ENCODE measurements at regions not wholly inside any gene's neighbourhood (a gene's known extent, or its start where the extent isn't known, plus 50 kb on each side); places are given as distances from the start of the nearest gene placed in this dataset.
"Not testable (repeated sequence)": the region's sequence is repeated elsewhere in the genome, so short reads cannot be mapped to it uniquely, and the experiment has no call there.

DNA sequence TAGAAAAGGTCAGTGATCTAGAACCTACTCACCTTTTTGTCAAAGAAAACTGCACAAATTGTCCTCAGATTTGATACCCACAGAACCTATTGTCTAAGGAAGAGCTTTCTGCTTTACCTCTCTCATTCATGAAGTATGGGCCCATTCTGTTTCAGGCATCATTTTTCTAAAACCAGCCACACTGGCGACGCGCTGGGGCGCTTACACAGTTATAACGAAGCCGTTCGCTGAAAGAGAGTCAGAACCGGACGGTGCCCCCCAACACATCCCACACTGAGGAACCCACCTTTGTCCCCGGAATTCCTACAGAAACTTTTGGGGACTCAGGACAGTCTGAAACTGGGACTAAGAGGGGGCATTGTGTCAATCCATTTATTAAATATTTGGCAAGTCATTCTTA lies 206.3 kb upstream of the HAAO start:
- Histone ChIP-seq H3K4me3 (no peak overlapping the region), H3K27ac (no peak overlapping the region), H3K4me1 (no peaks in the 10 kb centered on the region), H3K9me3 (replicated peaks) (peaks cover 6% of the 10 kb centered on the region), H3K36me3 (no peaks in the 10 kb centered on the region), H3K27me3 (peaks cover 2% of the 10 kb centered on the region; the same call in 1 of the 2 replicates)
- no peak for DNase-seq

DNA sequence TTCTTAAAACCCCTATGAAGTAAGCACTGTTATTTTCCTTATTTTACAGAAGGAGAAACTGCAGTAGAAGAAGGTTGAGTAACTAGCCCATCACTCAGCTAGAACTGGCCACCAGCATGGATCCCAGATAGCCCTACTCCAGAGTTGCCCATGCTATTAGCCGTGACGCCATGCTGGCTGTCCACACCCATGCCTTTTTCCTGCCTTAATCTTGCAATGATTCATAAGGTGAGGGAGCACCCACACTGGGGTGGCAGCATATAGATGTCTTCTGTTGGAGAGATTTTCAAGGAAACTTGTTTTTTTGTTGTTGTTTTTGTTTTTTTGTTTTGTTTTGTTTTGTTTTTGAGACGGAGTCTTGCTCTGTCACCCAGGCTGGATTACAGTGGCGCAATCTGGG lies 204.1 kb upstream of the HAAO start:
- no peaks in the 10 kb centered on the region for H3K36me3 ChIP-seq
- no peak overlapping the region for H3K27ac ChIP-seq
- DNase-seq = no peak
- H3K4me3 ChIP-seq = no peak overlapping the region
- H3K4me1 ChIP-seq = no peaks in the 10 kb centered on the region
- H3K9me3 ChIP-seq (replicated peaks) = peaks cover 9% of the 10 kb centered on the region
- H3K27me3 ChIP-seq = no peaks in the 10 kb centered on the region

DNA sequence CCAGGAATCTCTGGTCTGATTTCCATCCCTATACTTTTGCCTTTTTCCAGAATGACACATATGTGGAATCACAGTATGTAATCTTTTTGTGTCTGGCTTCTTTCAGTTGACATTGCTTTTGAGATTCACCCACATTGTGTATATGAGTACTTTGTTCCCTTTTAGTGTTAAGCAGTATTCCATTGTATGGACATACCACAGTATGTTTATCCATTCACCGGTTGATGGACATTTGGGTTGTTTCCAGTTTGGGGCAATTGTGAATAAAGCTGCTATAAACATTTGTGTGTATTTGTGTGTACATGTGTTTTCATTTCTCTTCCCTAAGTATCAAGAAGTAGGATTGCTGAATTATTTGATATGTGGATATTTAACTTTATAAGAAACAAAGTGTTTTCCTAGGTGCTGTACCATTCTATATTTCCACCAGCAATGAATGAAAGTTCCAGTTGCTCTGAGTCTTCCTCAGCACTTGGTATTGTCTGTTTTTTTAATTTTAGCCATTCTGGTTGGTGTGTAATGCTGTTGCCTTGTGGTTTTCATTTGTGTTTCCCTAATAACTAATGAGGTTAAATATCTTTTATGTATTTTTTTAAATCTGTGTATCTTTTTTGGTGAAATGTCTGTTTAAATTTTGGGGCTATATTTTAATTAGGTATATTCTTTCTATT lies 203.5 kb upstream of the HAAO start:
- Histone ChIP-seq H3K4me3 (no peak overlapping the region), H3K27me3 (no peaks in the 10 kb centered on the region), H3K36me3 (no peaks in the 10 kb centered on the region), H3K27ac (no peak overlapping the region), H3K9me3 (replicated peaks) (peaks cover 9% of the 10 kb centered on the region), H3K4me1 (no peaks in the 10 kb centered on the region)
- DNase-seq = no peak

DNA sequence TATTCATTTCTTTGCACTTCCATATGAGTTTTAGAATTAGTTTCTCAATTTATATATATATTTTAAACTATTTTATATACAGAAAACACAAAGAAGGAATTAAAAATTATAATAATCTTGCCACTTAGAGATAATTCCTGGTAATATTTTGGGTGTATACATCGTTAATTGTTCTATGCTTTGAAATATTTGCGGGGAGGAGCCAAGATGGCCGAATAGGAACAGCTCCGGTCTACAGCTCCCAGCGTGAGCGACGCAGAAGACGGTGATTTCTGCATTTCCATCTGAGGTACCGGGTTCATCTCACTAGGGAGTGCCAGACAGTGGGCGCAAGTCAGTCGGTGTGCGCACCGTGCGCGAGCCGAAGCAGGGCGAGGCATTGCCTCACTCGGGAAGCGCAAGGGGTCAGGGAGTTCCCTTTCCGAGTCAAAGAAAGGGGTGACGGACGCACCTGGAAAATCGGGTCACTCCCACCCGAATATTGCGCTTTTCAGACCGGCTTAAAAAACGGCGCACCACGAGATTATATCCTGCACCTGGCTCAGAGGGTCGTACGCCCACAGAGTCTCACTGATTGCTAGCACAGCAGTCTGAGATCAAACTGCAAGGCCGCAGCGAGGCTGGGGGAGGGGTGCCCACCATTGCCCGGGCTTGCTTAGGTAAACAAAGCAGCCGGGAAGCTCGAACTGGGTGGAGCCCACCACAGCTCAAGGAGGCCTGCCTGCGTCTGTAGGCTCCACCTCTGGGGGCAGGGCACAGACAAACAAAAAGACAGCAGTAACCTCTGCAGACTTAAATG lies 197.1 kb upstream of the HAAO start:
- DNase-seq; H3K27me3 ChIP-seq; H3K27ac ChIP-seq; H3K4me3 ChIP-seq; H3K9me3 ChIP-seq (replicated peaks); H3K36me3 ChIP-seq; H3K4me1 ChIP-seq: not testable (repeated sequence)

DNA sequence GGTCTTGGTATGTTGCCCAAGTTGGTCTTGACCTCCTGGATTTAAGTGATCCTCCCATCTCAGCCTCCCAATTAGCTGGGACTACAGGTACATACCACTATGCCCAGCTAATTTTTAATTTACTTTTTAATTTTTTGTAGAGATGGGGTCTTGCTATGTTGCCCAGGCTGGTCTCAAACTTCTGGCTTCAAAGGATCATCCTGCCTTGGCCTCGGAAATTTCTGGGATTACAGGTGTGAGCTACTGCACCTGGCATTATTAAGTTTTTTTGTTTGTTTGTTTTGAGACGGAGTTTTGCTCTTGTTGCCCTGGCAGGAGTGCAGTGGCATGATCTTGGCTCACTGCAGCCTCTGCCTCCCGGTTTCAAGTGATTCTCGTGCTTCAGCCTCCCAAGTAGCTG lies 195.7 kb upstream of the HAAO start:
- not testable (repeated sequence) for H3K27ac ChIP-seq; DNase-seq; H3K36me3 ChIP-seq; H3K4me3 ChIP-seq; H3K9me3 ChIP-seq (replicated peaks); H3K4me1 ChIP-seq; H3K27me3 ChIP-seq

DNA sequence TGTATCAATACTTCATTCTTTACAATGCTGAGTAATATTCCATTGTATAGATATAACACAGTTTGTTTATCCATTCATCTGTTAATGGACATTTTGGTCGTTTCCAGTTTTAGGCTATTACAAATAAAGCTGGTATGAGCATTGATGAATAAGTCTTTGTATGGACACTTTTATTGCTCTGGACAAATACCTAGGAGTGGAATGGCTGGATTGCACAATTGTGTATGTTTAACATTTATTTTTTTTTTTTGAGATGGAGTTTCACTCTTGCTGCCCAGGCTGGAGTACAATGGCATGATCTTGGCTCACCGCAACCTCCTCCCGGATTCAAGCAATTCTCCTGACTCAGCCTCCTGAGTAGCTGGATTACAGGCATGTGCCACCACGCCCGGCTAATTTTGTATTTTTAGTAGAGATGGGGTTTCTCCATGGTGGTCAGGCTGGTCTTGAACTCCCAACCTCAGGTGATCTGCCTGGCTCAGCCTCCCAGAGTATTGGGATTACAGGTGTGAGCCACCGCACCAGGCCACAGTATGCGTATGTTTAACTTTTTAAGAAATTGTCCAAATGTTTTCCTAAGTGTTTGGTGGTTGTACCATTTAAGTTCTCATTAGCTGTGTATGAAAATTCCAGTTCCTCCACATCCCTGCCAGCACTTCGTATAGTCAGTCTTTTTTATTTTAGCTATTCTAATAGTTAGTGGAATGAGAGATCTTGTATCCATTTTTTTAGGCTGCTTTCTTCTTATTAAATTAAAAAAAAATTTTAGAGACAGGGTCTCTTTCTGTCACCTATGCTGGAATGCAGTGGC lies 194.9 kb upstream of the HAAO start:
- Histone ChIP-seq H3K27ac (no peak overlapping the region), H3K36me3 (no peaks in the 10 kb centered on the region), H3K27me3 (no peaks in the 10 kb centered on the region), H3K4me3 (no peak overlapping the region), H3K9me3 (replicated peaks) (0 out of 2 replicates have a peak, but pooled peaks cover 7% of the 10 kb centered on the region), H3K4me1 (no peaks in the 10 kb centered on the region)
- no peak for DNase-seq

DNA sequence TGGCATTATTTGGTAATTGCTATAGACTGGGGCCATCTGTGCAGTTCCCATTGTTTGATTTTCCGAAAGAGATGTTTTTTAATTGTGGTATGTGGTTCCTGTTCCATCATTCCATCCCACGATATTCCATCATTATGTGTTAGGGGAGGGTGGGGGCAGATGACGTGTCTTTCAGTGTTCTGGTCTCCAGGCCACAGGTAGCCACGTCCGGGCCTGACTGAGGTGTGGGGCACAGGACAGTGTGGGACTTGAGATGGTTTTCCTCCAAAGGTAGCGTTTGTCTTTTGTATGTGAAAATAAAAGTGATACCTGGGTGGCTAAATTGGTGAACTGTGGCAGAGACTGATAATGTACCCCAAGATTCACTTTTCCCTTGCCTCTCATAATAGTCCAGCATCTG lies 192.2 kb upstream of the HAAO start:
- H3K27me3 ChIP-seq = no peaks in the 10 kb centered on the region
- H3K4me3 ChIP-seq = no peak overlapping the region
- H3K27ac ChIP-seq = no peak overlapping the region
- DNase-seq = no peak
- H3K9me3 ChIP-seq (replicated peaks) = no peaks in the 10 kb centered on the region
- no peaks in the 10 kb centered on the region for H3K4me1 ChIP-seq
- no peaks in the 10 kb centered on the region for H3K36me3 ChIP-seq

DNA sequence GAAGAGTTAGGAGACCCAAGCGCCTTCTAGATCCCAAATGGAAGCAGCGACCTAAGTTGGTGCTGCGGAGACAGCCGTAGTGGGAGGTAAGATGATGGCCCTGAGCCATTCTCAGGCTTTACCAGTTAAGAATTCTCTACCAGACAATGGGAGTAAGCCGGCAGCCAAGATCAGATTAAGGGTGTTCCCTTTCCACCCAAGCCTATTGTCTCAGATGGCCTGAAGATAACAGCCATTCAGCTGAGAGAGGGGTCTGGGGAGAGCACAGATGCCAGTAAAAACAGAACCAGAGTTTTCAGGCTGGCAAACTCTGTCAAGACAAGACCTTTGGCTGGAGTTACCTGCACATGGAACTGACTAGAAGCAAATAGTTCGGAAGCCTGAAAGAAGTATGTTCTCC lies 191.7 kb upstream of the HAAO start:
- H3K27ac ChIP-seq = no peak overlapping the region
- DNase-seq = no peak
- H3K4me3 ChIP-seq = no peak overlapping the region
- H3K9me3 ChIP-seq (replicated peaks) = no peaks in the 10 kb centered on the region
- no peaks in the 10 kb centered on the region for H3K36me3 ChIP-seq
- H3K27me3 ChIP-seq = no peaks in the 10 kb centered on the region
- H3K4me1 ChIP-seq = no peaks in the 10 kb centered on the region

DNA sequence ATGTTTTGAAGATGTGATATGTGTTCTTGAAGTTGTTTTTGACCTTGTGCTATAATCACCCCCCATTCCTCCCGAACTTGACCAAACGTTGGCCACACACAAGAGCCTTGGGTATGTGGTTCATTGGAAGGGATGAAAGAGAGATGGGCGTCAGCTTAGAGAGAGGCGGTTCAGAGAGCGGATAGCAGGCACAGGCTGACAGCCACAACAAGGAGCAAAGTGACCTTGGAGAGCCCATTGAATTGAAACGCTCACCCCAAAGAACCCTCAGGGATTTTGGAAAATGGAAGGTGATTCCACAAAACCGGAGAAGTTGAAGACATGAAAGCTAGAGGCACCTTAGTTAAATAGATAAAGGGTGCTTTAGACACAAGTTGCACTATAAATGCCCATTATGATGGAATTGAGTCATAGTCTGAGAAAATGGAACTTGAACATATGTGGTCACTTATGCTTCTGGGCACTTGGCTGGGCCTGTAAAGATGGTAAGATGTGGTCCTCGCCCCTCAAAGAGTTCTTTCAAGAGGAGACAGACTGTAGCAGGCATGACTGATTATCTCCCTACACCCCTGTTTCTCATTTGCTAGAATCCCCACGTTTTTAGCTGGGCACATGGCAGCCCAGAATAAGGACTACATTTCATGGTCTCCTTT lies 188.5 kb upstream of the HAAO start:
- DNase-seq = no peak
- no peak overlapping the region for H3K27ac ChIP-seq

DNA sequence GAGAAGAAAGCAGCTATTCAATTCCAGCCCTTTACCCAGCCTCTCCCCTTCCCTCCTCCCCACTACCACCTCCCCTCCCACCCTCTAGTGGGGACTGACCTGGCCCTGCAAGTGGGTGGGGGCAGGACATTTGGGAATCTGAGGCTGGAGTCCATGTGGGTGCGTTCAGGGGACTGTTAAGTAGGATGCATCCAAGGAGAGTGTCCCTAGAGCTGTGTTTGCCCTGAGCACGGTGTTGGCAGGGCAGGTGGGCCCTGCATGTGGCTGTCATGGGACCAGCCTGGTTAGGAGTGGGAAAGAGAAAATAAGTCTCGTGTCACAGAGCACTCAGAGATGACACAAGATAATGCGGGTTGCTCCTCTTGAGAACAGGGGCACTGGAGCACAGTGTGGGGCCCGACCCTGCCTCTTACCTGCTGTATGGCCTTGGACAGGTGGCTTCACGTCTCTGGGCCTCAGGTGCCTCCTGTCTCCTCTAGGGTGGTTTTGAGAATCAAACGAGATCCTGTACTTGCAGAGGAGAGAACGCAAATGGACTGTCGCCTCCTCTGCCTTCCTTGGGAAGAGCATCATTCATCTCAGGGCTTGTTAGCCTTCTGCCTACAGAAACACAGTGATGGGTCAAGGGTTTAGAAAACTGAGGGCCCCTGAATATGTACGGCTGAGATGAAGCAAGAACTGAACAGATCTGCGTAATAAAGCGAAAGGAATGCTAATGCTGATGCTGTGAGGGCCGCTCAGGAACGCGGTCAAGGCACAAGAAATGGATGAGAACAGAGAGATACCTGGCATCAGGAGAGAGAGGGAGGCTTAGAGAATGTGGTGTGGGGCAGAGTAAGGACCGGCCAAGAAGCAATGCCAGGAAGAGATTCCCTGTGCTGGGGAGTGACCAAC lies 187.7 kb upstream of the HAAO start:
- DNase-seq = no peak
- Histone ChIP-seq H3K27ac (no peak overlapping the region), H3K36me3 (no peaks in the 10 kb centered on the region), H3K4me1 (no peaks in the 10 kb centered on the region), H3K27me3 (no peaks in the 10 kb centered on the region; the same call in 1 of the 2 replicates), H3K4me3 (no peak overlapping the region), H3K9me3 (replicated peaks) (no peaks in the 10 kb centered on the region)

More for the DNA sequence above, 188.5 kb upstream of the HAAO start:
- no peak overlapping the region for H3K4me3 ChIP-seq
- no peaks in the 10 kb centered on the region; the same call in 1 of the 2 replicates for H3K27me3 ChIP-seq
- no peaks in the 10 kb centered on the region for H3K9me3 ChIP-seq (replicated peaks)
- no peaks in the 10 kb centered on the region for H3K36me3 ChIP-seq
- H3K4me1 ChIP-seq = no peaks in the 10 kb centered on the region

DNA sequence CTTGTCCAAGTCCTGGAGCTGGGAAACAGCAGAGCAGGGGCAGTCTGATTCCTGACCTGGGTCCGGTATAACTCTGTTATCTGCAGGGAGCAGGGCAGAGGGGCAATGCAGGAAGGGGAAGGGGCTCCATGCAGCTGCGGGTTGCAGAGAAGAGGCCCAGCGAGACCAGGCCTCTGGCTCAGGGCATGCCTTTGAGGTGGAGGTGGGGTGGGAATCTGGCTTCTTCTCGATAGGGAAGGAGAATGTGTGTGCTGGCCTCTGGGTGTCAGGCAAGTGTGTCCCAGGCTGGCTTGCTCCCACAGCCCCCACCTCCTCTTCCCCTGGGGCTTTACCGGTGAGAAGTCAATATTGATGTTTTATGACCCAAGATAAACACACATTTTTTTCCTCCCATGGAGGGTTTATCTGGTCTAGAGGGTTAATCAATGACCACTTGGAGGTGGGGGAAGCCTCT lies 187.1 kb upstream of the HAAO start:
- Histone ChIP-seq H3K27me3 (no peaks in the 10 kb centered on the region; the same call in 1 of the 2 replicates), H3K36me3 (no peaks in the 10 kb centered on the region), H3K4me3 (no peak overlapping the region), H3K4me1 (peaks cover 5% of the 10 kb centered on the region; the same call in 1 of the 2 replicates), H3K9me3 (replicated peaks) (no peaks in the 10 kb centered on the region), H3K27ac (no peak overlapping the region)
- DNase-seq = no peak

DNA sequence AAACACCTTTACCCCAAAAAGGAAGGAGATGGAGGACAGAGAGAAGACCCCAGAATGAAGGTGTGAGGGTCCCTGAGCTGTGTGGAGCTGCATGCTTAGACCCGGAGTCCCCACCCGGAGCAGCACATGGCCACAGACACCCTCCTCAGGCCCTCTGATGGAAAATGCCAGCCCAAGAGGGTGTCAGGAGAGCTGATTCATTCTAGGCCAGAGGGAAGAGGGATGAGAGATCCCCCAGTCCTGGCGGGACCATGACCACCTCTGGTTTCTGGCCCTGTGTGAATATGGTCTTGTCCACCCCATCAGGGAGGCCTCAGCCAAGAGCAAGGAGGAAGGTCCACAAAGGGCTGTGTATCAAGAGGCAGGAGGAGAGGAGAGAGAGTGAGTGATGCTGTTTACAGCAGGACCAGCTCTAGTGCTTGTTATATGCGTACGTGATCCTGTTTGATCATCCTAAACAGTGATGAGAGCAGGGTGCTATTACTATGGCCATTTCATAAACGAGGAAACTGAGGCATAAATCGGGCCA lies 186.6 kb upstream of the HAAO start:
- no peak overlapping the region for H3K4me3 ChIP-seq
- no peak for DNase-seq
- peaks cover 9% of the 10 kb centered on the region; the same call in 1 of the 2 replicates for H3K4me1 ChIP-seq
- H3K27me3 ChIP-seq = no peaks in the 10 kb centered on the region; the same call in 1 of the 2 replicates
- no peaks in the 10 kb centered on the region for H3K9me3 ChIP-seq (replicated peaks)
- no peaks in the 10 kb centered on the region for H3K36me3 ChIP-seq
- no peak overlapping the region for H3K27ac ChIP-seq

DNA sequence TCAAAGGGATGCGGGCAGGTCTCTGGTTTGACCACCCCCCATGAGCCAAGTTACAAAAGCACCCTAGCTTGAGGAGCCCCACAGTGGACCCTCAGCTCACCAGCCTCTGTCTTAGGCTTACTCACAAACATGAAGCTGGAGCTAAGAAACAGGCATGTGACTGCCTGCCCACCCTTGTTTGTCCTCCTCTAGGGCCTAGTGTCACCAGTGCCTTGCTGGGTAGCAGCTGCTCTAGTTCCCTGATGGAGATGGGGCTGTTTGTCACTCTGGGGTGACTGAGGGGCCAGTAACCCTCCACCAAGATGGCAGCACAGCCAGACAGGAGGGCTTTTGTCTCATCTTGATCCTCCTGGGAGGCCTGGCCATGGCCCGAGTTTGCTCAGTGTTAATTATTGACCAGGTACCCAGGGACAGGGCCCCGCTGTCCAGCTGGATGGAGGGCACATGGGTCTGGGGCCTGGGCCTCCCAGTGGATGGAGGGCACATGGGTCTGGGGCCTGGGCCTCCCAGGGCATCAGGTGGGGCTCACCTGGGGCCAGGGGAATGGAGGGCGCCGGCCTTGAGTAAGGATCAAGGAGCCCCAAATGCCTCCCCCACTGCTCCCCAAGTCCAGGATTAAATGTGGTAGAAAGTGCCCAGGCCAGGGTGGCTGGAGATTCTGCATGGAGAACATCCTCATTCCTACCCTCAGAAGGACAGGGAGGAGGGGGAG lies 185.9 kb upstream of the HAAO start:
- no peak overlapping the region for H3K27ac ChIP-seq
- H3K4me1 ChIP-seq = peaks cover 9% of the 10 kb centered on the region; the same call in 1 of the 2 replicates
- no peaks in the 10 kb centered on the region; the same call in 1 of the 2 replicates for H3K27me3 ChIP-seq
- no peaks in the 10 kb centered on the region for H3K9me3 ChIP-seq (replicated peaks)
- no peak overlapping the region for H3K4me3 ChIP-seq
- DNase-seq = no peak
- no peaks in the 10 kb centered on the region for H3K36me3 ChIP-seq

Measured in SJCRH30 (cell line).